ENCODE measurements at regions not wholly inside any gene's neighbourhood (a gene's known extent, or its start where the extent isn't known, plus 50 kb on each side); places are given as distances from the start of the nearest gene placed in this dataset.

DNA sequence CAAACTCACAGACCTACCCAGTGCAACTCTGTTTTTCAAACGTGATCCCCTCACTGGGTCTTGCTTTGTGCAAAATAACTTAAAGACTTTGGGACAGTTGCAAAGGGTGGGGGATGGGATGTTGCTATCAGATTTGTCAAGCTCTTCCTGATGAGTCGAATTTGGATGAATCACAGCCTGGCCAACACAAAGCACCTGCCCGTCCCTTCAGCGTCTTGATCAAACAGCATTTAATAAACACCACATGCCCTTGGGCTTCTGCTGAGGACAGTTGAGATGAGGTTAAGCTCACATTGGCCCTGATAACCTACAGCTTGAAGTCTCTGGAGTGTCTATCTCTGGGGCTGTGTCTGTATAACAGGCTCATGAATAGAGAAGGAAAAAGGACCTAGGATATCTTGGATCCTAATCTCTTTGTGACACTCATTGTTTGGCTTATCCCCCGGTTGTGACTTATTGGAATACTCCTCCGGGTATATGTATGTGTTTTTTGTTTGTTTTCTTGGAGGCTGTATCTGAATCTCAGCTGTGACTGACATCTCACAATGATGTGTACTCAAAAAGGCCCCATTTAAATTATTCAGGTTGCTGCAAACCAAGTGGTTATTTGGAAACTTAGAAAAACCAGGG lies 132.6 kb upstream of the NAMPT start:
- TF ChIP-seq, protein P1, sequence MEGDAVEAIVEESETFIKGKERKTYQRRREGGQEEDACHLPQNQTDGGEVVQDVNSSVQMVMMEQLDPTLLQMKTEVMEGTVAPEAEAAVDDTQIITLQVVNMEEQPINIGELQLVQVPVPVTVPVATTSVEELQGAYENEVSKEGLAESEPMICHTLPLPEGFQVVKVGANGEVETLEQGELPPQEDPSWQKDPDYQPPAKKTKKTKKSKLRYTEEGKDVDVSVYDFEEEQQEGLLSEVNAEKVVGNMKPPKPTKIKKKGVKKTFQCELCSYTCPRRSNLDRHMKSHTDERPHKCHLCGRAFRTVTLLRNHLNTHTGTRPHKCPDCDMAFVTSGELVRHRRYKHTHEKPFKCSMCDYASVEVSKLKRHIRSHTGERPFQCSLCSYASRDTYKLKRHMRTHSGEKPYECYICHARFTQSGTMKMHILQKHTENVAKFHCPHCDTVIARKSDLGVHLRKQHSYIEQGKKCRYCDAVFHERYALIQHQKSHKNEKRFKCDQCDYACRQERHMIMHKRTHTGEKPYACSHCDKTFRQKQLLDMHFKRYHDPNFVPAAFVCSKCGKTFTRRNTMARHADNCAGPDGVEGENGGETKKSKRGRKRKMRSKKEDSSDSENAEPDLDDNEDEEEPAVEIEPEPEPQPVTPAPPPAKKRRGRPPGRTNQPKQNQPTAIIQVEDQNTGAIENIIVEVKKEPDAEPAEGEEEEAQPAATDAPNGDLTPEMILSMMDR (IDR thresholded peaks at IDR 0.05; ENCODE audit: borderline replicate concordance, extremely low read depth, insufficient read depth) = no peak
- Histone ChIP-seq H3K9ac (ENCODE audit: low read length in 3 of 3) (no peak overlapping the region), H3K9me3 (ENCODE audit: control insufficient read depth in 2 of 3, insufficient read depth in 1 of 3, low read length in 3 of 3) (peaks cover 0 to 4% (median 0%) of the 10 kb centered on the region in 3 donors), H3K27me3 (ENCODE audit: control insufficient read depth, insufficient read depth, low read length) (no peaks in the 10 kb centered on the region), H3K27ac (ENCODE audit: low read depth in 2 of 2, low read length in 2 of 2) (no peak overlapping the region), H3K36me3 (ENCODE audit: control insufficient read depth in 2 of 3, insufficient read depth in 3 of 3, low read length in 3 of 3) (no peaks in the 10 kb centered on the region), H3K4me1 (ENCODE audit: control insufficient read depth in 2 of 3, insufficient read depth in 2 of 3, low read depth in 1 of 3, low read length in 3 of 3) (no peaks in the 10 kb centered on the region), H3K4me3 (ENCODE audit: low read length in 3 of 3) (no peak overlapping the region)
- DNase-seq (no peak), FAIRE-seq (no peak)
- intact Hi-C loops (cut with DNase I) = no loop called here

DNA sequence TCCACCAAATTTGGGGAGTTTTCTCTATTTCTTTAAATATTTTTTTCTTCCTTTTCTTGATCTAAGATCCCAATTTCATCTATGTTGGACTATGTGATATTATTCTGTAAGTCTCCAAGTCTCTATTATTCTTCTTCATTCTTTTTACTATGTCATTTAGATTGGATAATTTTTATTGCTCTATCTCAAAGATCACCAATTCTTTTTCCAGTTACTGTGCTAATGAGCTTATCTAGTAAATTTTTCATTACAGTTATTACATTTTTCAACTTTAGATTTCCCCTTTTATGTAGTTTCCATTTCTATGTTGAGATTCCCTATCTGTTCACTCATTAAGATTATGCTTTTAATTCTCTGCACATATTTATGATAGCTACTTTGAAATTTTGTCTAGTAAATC lies 131.6 kb upstream of the NAMPT start:
- no peak overlapping the region for H3K9ac ChIP-seq (ENCODE audit: low read length in 3 of 3)
- H3K27ac ChIP-seq (ENCODE audit: low read depth in 2 of 2, low read length in 2 of 2) = no peak overlapping the region
- no peak for FAIRE-seq
- H3K27me3 ChIP-seq (ENCODE audit: control insufficient read depth, insufficient read depth, low read length) = no peaks in the 10 kb centered on the region
- H3K4me3 ChIP-seq (ENCODE audit: low read length in 3 of 3) = no peak overlapping the region
- H3K4me1 ChIP-seq (ENCODE audit: control insufficient read depth in 2 of 3, insufficient read depth in 2 of 3, low read depth in 1 of 3, low read length in 3 of 3) = no peaks in the 10 kb centered on the region
- intact Hi-C loops (cut with DNase I) = no loop called here
- TF ChIP-seq, protein P1 (IDR thresholded peaks at IDR 0.05; ENCODE audit: borderline replicate concordance, extremely low read depth, insufficient read depth) = no peak
- H3K9me3 ChIP-seq (ENCODE audit: control insufficient read depth in 2 of 3, insufficient read depth in 1 of 3, low read length in 3 of 3) = peaks cover 0 to 4% (median 0%) of the 10 kb centered on the region in 3 donors
- DNase-seq = no peak
- H3K36me3 ChIP-seq (ENCODE audit: control insufficient read depth in 2 of 3, insufficient read depth in 3 of 3, low read length in 3 of 3) = no peaks in the 10 kb centered on the region

DNA sequence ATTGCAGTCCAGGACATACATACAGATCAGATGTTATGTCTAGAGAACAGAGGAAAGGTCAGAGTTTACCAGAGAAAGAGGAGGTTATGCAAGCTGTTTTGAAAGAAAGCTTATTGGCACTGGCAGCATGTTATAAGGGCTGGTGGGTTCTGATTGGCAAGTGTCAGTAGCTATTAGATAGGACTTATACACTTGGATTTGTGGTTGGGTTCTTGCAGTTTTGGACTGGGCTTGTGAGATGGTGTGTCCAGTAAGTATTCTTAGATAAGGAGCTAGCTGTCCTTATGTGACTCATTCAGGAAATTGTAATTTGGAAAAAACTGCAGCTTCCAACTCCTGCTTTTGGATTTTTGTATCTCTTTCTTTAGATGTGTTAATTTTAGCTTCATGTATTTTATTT lies 130.7 kb upstream of the NAMPT start:
- intact Hi-C loops (cut with DNase I) = no loop called here
- DNase-seq = no peak
- H3K4me1 ChIP-seq (ENCODE audit: control insufficient read depth in 2 of 3, insufficient read depth in 2 of 3, low read depth in 1 of 3, low read length in 3 of 3) = no peaks in the 10 kb centered on the region
- H3K36me3 ChIP-seq (ENCODE audit: control insufficient read depth in 2 of 3, insufficient read depth in 3 of 3, low read length in 3 of 3) = no peaks in the 10 kb centered on the region
- no peak overlapping the region for H3K4me3 ChIP-seq (ENCODE audit: low read length in 3 of 3)
- H3K9ac ChIP-seq (ENCODE audit: low read length in 3 of 3) = no peak overlapping the region
- TF ChIP-seq, protein P1 (IDR thresholded peaks at IDR 0.05; ENCODE audit: borderline replicate concordance, extremely low read depth, insufficient read depth) = no peak
- H3K27me3 ChIP-seq (ENCODE audit: control insufficient read depth, insufficient read depth, low read length) = no peaks in the 10 kb centered on the region
- no peak overlapping the region for H3K27ac ChIP-seq (ENCODE audit: low read depth in 2 of 2, low read length in 2 of 2)
- FAIRE-seq = no peak
- H3K9me3 ChIP-seq (ENCODE audit: control insufficient read depth in 2 of 3, insufficient read depth in 1 of 3, low read length in 3 of 3) = peaks cover 0 to 4% (median 0%) of the 10 kb centered on the region in 3 donors

DNA sequence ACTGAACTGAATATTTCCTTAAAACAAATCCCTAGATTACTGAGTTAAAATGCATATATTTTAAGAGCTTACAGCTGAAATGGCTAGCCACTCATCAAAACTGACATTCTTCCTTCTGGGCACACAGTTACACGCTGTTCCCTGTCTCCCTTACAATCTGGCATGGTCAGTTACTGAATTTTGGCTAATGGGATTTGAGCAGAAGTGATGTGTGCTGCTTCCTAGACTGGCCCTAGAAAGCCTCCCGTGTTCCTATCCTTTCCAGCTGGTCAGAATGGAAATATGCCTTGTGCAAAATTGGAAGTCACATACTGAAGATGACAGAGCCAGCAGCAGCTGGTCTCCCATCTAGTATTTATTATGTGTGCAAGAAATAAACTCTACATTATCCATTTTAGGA lies 128.7 kb upstream of the NAMPT start:
- TF ChIP-seq, protein P1 (IDR thresholded peaks at IDR 0.05; ENCODE audit: borderline replicate concordance, extremely low read depth, insufficient read depth) = no peak
- no peaks in the 10 kb centered on the region for H3K36me3 ChIP-seq (ENCODE audit: control insufficient read depth in 2 of 3, insufficient read depth in 3 of 3, low read length in 3 of 3)
- DNase-seq (no peak), FAIRE-seq (no peak)
- H3K9ac ChIP-seq (ENCODE audit: low read length in 3 of 3) = no peak overlapping the region
- H3K9me3 ChIP-seq (ENCODE audit: control insufficient read depth in 2 of 3, insufficient read depth in 1 of 3, low read length in 3 of 3) = peaks cover 0 to 4% (median 0%) of the 10 kb centered on the region in 3 donors
- no peaks in the 10 kb centered on the region for H3K27me3 ChIP-seq (ENCODE audit: control insufficient read depth, insufficient read depth, low read length)
- no peak overlapping the region for H3K27ac ChIP-seq (ENCODE audit: low read depth in 2 of 2, low read length in 2 of 2)
- H3K4me3 ChIP-seq (ENCODE audit: low read length in 3 of 3) = no peak overlapping the region
- intact Hi-C loops (cut with DNase I) = no loop called here
- no peaks in the 10 kb centered on the region for H3K4me1 ChIP-seq (ENCODE audit: control insufficient read depth in 2 of 3, insufficient read depth in 2 of 3, low read depth in 1 of 3, low read length in 3 of 3)
